ENCODE measurements at regions not wholly inside any gene's neighbourhood (a gene's known extent, or its start where the extent isn't known, plus 50 kb on each side); places are given as distances from the start of the nearest gene placed in this dataset.
"Not testable (repeated sequence)": the region's sequence is repeated elsewhere in the genome, so short reads cannot be mapped to it uniquely, and the experiment has no call there.

GRCh38 chr7:25602730-25603426, 374.6 kb upstream of the NPVF start:
- DNase-seq: not testable (repeated sequence)

GRCh38 chr7:25603427-25603740, 375.1 kb upstream of the NPVF start:
- not testable (repeated sequence) for DNase-seq

GRCh38 chr7:25611196-25611595, 382.9 kb upstream of the NPVF start:
- DNase-seq: no peak

GRCh38 chr7:25613912-25614311, 385.6 kb upstream of the NPVF start:
- no peak for DNase-seq

- no peak for DNase-seq
These were observed 386.1 kb upstream of the NPVF start for GRCh38 chr7:25614415-25614814.

- DNase-seq: no peak
These were observed 386.7 kb upstream of the NPVF start for GRCh38 chr7:25615003-25615402.

- no peak for DNase-seq
These were observed 387.3 kb upstream of the NPVF start for GRCh38 chr7:25615593-25615992.

GRCh38 chr7:25617214-25617613, 388.9 kb upstream of the NPVF start:
- DNase-seq: no peak

GRCh38 chr7:25617673-25618072, 389.4 kb upstream of the NPVF start:
- no peak for DNase-seq

- no peak for DNase-seq
These were observed 391.1 kb upstream of the NPVF start for GRCh38 chr7:25619381-25619780.

GRCh38 chr7:25619963-25620799, 391.9 kb upstream of the NPVF start:
- no peak for DNase-seq

GRCh38 chr7:25621993-25622392, 393.7 kb upstream of the NPVF start:
- DNase-seq: no peak

GRCh38 chr7:25622695-25623094, 394.4 kb upstream of the NPVF start:
- DNase-seq: no peak

GRCh38 chr7:25624051-25624450, 395.8 kb upstream of the NPVF start:
- no peak for DNase-seq

- no peak for DNase-seq
These were observed 396.5 kb upstream of the NPVF start for GRCh38 chr7:25624833-25625232.

- no peak for DNase-seq
These were observed 397.2 kb upstream of the NPVF start for GRCh38 chr7:25625306-25625992.

- no peak for DNase-seq
These were observed 398.3 kb upstream of the NPVF start for GRCh38 chr7:25626451-25627131.

GRCh38 chr7:25628446-25628845, 400.2 kb upstream of the NPVF start:
- no peak for DNase-seq

- no peak for DNase-seq
These were observed 404.3 kb upstream of the NPVF start for GRCh38 chr7:25632616-25633015.

GRCh38 chr7:25633426-25634036, 405.2 kb upstream of the NPVF start:
- DNase-seq: no peak

- no peak for DNase-seq
These were observed 407.9 kb upstream of the NPVF start for GRCh38 chr7:25636168-25636567.

- DNase-seq: no peak
These were observed 408.6 kb upstream of the NPVF start for GRCh38 chr7:25636871-25637283.

GRCh38 chr7:25638068-25638467, 409.8 kb upstream of the NPVF start:
- no peak for DNase-seq

Data from EL (cell line).